Omental fat pad (tissue), 3 donors: ENCODE measurements at regions not wholly inside any gene's neighbourhood (a gene's known extent, or its start where the extent isn't known, plus 50 kb on each side); places are given as distances from the start of the nearest gene placed in this dataset.
"Not testable (repeated sequence)": the region's sequence is repeated elsewhere in the genome, so short reads cannot be mapped to it uniquely, and the experiment has no call there.

Source experiments
- ATAC-seq: fragments of 150-250 bp; one replicate; pipeline ENCODE4 v1.9.1; 2016; ENCODE audit warnings: mild to moderate bottlenecking, moderate library complexity; ENCODE audit not compliant: low FRiP score
- DNase-seq: peaks from one replicate; pipeline ENCODE4 v3.0.0-alpha.2; 2019; ENCODE audit warnings: low spot score
- TF ChIP-seq, protein P1 (sequence below), 3 donors: fragments of 450-650 bp; IDR thresholded peaks; one replicate each; pipeline ENCODE4 v1.5.1; 2016 to 2017; ENCODE audit warnings: antibody characterized with exemption in 3 of 3, mild to moderate bottlenecking in 3 of 3, moderate library complexity in 2 of 3

- TF ChIP-seq, protein P1, sequence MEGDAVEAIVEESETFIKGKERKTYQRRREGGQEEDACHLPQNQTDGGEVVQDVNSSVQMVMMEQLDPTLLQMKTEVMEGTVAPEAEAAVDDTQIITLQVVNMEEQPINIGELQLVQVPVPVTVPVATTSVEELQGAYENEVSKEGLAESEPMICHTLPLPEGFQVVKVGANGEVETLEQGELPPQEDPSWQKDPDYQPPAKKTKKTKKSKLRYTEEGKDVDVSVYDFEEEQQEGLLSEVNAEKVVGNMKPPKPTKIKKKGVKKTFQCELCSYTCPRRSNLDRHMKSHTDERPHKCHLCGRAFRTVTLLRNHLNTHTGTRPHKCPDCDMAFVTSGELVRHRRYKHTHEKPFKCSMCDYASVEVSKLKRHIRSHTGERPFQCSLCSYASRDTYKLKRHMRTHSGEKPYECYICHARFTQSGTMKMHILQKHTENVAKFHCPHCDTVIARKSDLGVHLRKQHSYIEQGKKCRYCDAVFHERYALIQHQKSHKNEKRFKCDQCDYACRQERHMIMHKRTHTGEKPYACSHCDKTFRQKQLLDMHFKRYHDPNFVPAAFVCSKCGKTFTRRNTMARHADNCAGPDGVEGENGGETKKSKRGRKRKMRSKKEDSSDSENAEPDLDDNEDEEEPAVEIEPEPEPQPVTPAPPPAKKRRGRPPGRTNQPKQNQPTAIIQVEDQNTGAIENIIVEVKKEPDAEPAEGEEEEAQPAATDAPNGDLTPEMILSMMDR (IDR thresholded peaks at IDR 0.05), result no peak
- DNase-seq (no peak), ATAC-seq (no peak)
These were observed 93.0 kb downstream of the ZBTB18 start for GRCh38 chr1:244144053-244144452.

GRCh38 chr1:244150071-244150470 is 99.0 kb downstream of the ZBTB18 start:
- ATAC-seq, result no peak
- TF ChIP-seq, protein P1 (IDR thresholded peaks at IDR 0.05), result no peak
- DNase-seq, result no peak

DNA sequence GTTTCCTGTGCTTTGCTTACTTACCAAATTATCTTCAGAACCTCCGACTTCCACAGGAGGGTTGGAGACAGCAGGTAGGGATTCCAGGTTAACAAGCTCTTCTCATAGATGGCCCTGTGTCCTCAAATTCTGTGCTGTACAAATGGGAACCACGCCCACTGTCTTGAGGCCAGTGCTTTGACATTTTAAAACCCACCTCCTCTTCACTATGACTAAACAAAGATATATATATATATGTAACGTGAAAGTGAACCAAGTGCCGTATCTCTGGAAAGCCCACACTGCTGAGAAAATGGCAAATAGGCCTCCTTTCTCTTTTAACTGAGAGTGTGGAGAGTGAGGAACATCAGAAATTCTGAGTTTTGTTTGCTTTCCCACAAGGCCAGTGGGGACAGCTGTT is 99.6 kb downstream of the ZBTB18 start:
- TF ChIP-seq, protein P1 (IDR thresholded peaks at IDR 0.05), result no peak
- ATAC-seq, result no peak
- DNase-seq, result no peak

DNA sequence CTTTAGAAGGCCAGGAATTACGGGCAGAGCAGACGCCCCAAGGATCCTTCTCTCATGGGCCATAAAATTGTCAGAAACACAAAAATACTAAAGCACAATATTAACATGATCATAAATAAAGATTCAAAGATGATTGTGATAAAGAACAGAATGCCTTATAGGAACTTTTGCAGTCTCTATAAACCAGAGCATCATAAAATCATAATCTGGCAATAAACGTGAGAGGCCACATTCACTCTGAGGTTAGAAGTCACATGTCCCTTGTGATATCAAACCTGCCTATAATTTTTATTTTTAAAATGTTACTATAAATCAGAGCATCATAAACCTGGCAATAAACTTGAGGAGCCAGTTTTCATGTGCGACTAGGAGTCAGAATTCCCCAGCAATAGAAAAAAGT is 100.5 kb downstream of the ZBTB18 start:
- no peak for DNase-seq
- no peak for ATAC-seq
- TF ChIP-seq, protein P1 (IDR thresholded peaks at IDR 0.05), result no peak

DNA sequence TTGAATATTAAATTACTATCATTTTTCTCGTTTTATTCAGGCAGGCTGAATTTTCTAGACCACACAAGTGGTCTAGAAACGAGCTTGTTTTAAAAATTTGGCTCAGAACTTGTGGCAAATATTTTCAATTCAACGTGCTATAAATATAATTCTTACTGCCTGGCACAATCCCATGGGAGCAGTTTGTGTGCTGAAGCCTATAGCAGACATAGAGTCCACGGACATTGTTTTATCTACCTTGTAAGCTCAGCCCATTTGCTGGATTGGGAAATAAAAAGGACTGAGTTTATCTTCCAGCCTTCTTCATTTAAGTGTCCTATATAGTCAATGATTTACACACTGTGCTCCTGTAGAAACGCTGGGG is 103.4 kb downstream of the ZBTB18 start:
- DNase-seq (no peak), ATAC-seq (no peak)
- TF ChIP-seq, protein P1 (IDR thresholded peaks at IDR 0.05), result no peak

DNA sequence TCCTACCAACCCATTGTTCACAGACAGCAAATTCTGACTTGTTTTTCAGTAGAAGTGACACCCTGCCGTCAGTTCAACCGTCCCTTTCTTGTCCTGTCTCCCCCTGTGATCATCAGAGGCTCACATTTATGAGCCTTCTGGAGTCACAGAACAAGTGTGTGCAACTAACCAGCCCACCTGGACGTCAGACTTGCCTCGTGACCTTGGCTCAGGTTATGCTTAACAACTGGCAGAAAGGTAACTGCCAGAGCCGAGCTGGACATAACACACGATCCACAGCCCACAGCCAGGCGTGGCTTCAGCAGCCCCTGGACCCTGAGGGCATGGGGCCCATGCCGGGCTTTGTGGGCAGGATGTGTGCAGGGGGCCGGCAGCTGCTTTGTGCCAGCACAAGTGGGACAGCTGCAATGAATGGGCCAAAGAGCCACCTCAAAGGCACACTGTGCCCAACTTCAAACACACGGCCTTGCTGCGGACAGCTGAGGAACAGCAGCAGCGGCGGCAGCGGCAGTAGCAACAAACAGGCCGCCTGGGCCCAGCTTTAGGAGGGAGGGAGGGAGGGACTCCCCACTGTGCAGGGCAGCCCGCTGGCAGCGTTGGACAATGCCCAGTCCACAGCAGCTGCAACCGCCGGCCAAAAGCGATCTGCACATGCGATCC is 103.9 kb downstream of the ZBTB18 start:
- DNase-seq (no peak), ATAC-seq (no peak)
- TF ChIP-seq, protein P1 (IDR thresholded peaks at IDR 0.05), result no peak

GRCh38 chr1:244155661-244156060 is 104.6 kb downstream of the ZBTB18 start:
- ATAC-seq, result no peak
- DNase-seq, result no peak
- TF ChIP-seq, protein P1 (IDR thresholded peaks at IDR 0.05), result no peak

- not testable (repeated sequence) for DNase-seq, ATAC-seq
These were observed 105.5 kb downstream of the ZBTB18 start for GRCh38 chr1:244156617-244157016.
